ENCODE measurements at regions not wholly inside any gene's neighbourhood (a gene's known extent, or its start where the extent isn't known, plus 50 kb on each side); places are given as distances from the start of the nearest gene placed in this dataset.
"Not testable (repeated sequence)": the region's sequence is repeated elsewhere in the genome, so short reads cannot be mapped to it uniquely, and the experiment has no call there.

DNA sequence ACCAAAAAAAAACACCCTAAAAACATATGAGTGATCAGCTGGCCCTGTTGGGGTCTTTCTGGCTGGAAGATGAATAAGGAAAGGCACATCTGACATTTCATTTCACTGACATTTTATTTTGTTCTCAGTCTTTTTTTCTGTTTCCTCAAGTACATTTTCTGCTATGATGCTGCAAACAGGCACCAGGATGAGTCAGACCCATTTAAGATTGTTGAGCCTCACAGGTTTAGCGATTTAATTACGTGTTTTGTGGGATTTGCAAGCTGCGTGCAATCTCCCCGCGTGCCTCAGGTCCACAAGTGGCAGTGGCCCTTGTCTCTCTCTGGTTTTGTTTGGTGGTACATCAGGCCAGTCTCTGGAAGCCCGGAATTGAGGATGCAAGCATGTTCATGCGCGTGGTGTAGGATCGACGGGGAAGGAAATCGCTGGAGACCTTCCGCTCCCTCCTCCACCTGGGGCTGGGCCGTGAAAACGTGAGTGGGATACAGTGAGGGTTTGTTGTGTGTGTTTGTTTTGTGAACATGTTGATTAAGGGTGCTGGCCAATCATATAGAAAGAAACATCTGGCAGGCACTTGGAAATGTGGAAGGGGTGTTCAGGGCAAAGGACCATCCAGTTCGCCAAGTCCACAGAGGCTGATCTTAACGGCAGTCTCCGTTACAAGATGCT, 120.2 kb upstream of the ZNF516 start:
- peaks cover under 1% of the 10 kb centered on the region for H3K4me1 Mint-ChIP-seq (ENCODE audit: low read depth)
- ATAC-seq (replicated peaks in 1 of 2) (no peak), DNase-seq (no peak)
- no peaks in the 10 kb centered on the region for H3K9me3 Mint-ChIP-seq
- no peak overlapping the region for H3K4me3 Mint-ChIP-seq
- H3K27me3 Mint-ChIP-seq (ENCODE audit: low read depth) = peaks cover 12% of the 10 kb centered on the region
- no peak overlapping the region for H3K27ac Mint-ChIP-seq
- no peaks in the 10 kb centered on the region for H3K36me3 Mint-ChIP-seq (ENCODE audit: insufficient read depth in 2 of 2)

DNA sequence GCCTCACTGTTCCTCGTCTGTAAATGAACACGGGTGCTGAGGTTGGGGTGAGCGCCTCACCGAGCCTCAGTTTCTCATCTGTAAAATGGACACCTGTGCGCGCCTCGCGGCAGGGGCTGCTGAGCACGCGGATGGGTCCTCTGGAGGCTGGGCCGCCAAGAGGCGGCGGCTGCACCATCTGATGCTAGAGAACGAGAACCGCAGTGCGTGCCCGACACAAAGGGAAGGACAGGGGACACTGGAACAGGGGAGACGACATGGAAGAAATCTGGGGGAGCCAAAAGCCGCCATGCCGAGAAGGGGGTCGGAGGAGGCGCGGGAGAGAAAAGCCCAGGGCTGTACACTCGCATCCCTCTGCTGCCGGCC, 118.7 kb upstream of the ZNF516 start:
- Mint-ChIP-seq H3K36me3 (ENCODE audit: insufficient read depth in 2 of 2) (no peaks in the 10 kb centered on the region), H3K27ac (no peak overlapping the region), H3K4me3 (no peak overlapping the region), H3K4me1 (ENCODE audit: low read depth) (no peaks in the 10 kb centered on the region), H3K27me3 (ENCODE audit: low read depth) (peaks cover 11% of the 10 kb centered on the region), H3K9me3 (no peaks in the 10 kb centered on the region)
- DNase-seq = no peak
- no peak for ATAC-seq (replicated peaks in 1 of 2)

- Mint-ChIP-seq H3K4me3 (no peak overlapping the region), H3K27me3 (ENCODE audit: low read depth) (peaks cover 6% of the 10 kb centered on the region), H3K9me3 (no peaks in the 10 kb centered on the region), H3K36me3 (ENCODE audit: insufficient read depth in 2 of 2) (no peaks in the 10 kb centered on the region), H3K4me1 (ENCODE audit: low read depth) (no peaks in the 10 kb centered on the region), H3K27ac (no peak overlapping the region)
- ATAC-seq (replicated peaks in 1 of 2) = no peak
- no peak for DNase-seq
Observed at GRCh38 chr18:76613053-76613754, 118.2 kb upstream of the ZNF516 start.

DNA sequence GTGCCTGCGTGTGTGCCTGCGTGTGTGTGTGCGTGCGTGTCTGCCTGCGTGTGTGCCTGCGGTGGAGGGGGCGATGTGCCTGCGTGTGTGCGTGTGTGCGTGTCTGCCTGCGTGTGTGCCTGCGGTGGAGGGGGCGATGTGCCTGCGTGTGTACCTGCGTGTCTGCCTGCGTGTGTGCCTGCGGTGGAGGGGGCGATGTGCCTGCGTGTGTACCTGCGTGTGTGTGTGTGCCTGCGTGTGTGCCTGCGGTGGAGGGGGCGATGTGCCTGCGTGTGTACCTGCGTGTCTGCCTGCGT, 116.7 kb upstream of the ZNF516 start:
- not testable (repeated sequence) for H3K4me1 Mint-ChIP-seq (ENCODE audit: low read depth); ATAC-seq (replicated peaks in 1 of 2); H3K27me3 Mint-ChIP-seq (ENCODE audit: low read depth); DNase-seq; H3K36me3 Mint-ChIP-seq (ENCODE audit: insufficient read depth in 2 of 2); H3K4me3 Mint-ChIP-seq; H3K27ac Mint-ChIP-seq; H3K9me3 Mint-ChIP-seq

GRCh38 chr18:76610933-76611749, 116.1 kb upstream of the ZNF516 start:
- Mint-ChIP-seq H3K27ac (no peak overlapping the region), H3K27me3 (ENCODE audit: low read depth) (no peaks in the 10 kb centered on the region), H3K9me3 (no peaks in the 10 kb centered on the region), H3K36me3 (ENCODE audit: insufficient read depth in 2 of 2) (no peaks in the 10 kb centered on the region), H3K4me1 (ENCODE audit: low read depth) (no peaks in the 10 kb centered on the region), H3K4me3 (no peak overlapping the region)
- DNase-seq (no peak), ATAC-seq (replicated peaks in 1 of 2) (no peak)

GRCh38 chr18:76610012-76610411, 115.0 kb upstream of the ZNF516 start:
- H3K9me3 Mint-ChIP-seq = no peaks in the 10 kb centered on the region
- DNase-seq (no peak), ATAC-seq (replicated peaks in 1 of 2) (no peak)
- no peaks in the 10 kb centered on the region for H3K27me3 Mint-ChIP-seq (ENCODE audit: low read depth)
- H3K4me3 Mint-ChIP-seq = no peak overlapping the region
- no peaks in the 10 kb centered on the region for H3K4me1 Mint-ChIP-seq (ENCODE audit: low read depth)
- no peaks in the 10 kb centered on the region for H3K36me3 Mint-ChIP-seq (ENCODE audit: insufficient read depth in 2 of 2)
- H3K27ac Mint-ChIP-seq = no peak overlapping the region

DNA sequence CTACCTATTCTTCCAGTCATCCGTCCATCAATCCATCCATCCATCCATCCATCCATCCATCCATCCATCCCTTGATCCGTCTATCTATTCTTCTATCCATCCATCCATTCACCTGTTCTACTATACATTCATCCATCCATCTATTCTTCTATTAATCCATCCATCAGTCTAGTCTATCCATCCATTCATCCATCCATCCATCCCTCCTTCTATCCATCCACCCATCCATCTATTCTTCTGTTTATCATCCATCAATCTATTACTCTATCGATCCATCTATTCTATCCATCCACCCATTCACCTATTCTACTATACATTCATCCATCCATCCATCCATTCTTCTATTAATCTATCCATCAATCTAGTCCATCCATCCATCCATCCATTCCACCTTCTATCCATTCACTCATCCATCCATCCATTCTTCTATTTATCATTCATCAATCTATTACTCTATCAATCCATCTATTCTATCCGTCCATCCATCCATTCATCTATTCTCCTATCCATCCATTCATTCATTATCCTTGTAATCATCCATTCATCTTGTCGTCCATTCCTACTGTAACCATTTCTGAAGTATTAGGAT, 110.4 kb upstream of the ZNF516 start:
- no peak for DNase-seq
- Mint-ChIP-seq H3K27me3 (ENCODE audit: low read depth) (no peaks in the 10 kb centered on the region), H3K36me3 (ENCODE audit: insufficient read depth in 2 of 2) (no peaks in the 10 kb centered on the region), H3K27ac (no peak overlapping the region), H3K4me3 (no peak overlapping the region), H3K9me3 (no peaks in the 10 kb centered on the region), H3K4me1 (ENCODE audit: low read depth) (no peaks in the 10 kb centered on the region)
- no peak for ATAC-seq (replicated peaks in 1 of 2)

DNA sequence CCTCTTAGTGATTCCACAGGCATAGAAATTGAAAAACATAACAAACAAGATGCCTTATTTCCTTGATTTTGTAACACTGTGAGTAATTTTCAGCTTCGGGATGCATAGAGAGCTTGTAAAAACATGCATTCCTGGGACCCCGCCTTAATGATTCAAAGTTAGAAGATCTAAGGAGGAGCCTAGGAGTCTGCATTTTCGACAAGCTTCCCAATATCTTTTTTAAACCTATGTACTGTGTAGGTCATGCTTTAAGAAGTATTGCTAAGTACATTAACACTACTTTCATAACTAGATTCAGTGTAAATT, 109.8 kb upstream of the ZNF516 start:
- ATAC-seq (replicated peaks in 1 of 2) (no peak), DNase-seq (no peak)
- H3K9me3 Mint-ChIP-seq = no peaks in the 10 kb centered on the region
- H3K4me3 Mint-ChIP-seq = no peak overlapping the region
- no peaks in the 10 kb centered on the region for H3K4me1 Mint-ChIP-seq (ENCODE audit: low read depth)
- no peak overlapping the region for H3K27ac Mint-ChIP-seq
- no peaks in the 10 kb centered on the region for H3K27me3 Mint-ChIP-seq (ENCODE audit: low read depth)
- no peaks in the 10 kb centered on the region for H3K36me3 Mint-ChIP-seq (ENCODE audit: insufficient read depth in 2 of 2)

DNA sequence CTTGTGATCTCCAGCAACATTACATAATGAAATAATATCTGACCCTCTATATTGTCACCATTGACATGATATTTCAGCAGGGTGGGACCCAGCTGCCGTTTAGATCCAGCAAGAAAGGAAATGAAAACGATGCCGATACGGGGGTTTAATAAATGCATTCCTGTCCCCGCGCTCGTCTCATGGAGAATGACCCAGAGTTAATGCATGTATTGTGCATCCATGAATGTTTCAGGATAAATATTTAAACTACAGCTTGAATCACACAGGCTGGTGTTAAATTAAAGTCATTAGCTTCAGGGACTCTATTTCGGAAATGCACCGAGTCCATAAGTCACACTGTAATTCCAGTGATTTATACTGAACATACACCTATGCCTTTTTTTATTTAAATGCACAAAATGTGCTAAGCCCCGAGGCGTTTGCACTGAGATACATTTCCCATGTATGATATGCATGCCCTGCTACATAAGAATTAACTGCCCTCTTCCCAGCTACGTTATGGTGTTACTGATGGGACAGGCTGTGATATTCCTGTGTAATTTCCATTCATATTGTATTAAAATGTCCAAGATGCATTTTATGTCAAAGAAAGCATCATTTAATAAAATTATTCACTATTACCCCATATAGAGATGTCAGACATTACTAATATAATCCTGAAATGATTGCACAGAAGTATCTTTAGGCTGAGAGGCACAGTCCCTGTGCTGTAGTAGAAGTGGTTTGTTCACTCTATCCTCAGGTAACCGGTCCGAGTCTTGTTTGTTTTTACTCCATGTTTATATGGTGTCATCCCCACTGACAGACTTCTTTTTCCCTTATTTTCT, 109.3 kb upstream of the ZNF516 start:
- Mint-ChIP-seq H3K9me3 (no peaks in the 10 kb centered on the region), H3K36me3 (ENCODE audit: insufficient read depth in 2 of 2) (no peaks in the 10 kb centered on the region), H3K27me3 (ENCODE audit: low read depth) (peaks cover 3% of the 10 kb centered on the region), H3K27ac (no peak overlapping the region), H3K4me3 (no peak overlapping the region), H3K4me1 (ENCODE audit: low read depth) (peaks cover 3% of the 10 kb centered on the region)
- no peak for ATAC-seq (replicated peaks in 1 of 2)
- no peak for DNase-seq

- no peak for DNase-seq
- Mint-ChIP-seq H3K4me3 (no peak overlapping the region), H3K9me3 (no peaks in the 10 kb centered on the region), H3K27me3 (ENCODE audit: low read depth) (peaks cover 11% of the 10 kb centered on the region), H3K27ac (no peak overlapping the region), H3K36me3 (ENCODE audit: insufficient read depth in 2 of 2) (no peaks in the 10 kb centered on the region), H3K4me1 (ENCODE audit: low read depth) (peaks cover 9% of the 10 kb centered on the region)
- no peak for ATAC-seq (replicated peaks in 1 of 2)
Observed at GRCh38 chr18:76602191-76602590, 107.1 kb upstream of the ZNF516 start.

- H3K27me3 Mint-ChIP-seq (ENCODE audit: low read depth) = peaks cover 13% of the 10 kb centered on the region
- H3K4me3 Mint-ChIP-seq; H3K9me3 Mint-ChIP-seq; H3K36me3 Mint-ChIP-seq (ENCODE audit: insufficient read depth in 2 of 2); ATAC-seq (replicated peaks in 1 of 2); H3K27ac Mint-ChIP-seq; H3K4me1 Mint-ChIP-seq (ENCODE audit: low read depth); DNase-seq: not testable (repeated sequence)
Observed at GRCh38 chr18:76600076-76600475, 105.0 kb upstream of the ZNF516 start.

DNA sequence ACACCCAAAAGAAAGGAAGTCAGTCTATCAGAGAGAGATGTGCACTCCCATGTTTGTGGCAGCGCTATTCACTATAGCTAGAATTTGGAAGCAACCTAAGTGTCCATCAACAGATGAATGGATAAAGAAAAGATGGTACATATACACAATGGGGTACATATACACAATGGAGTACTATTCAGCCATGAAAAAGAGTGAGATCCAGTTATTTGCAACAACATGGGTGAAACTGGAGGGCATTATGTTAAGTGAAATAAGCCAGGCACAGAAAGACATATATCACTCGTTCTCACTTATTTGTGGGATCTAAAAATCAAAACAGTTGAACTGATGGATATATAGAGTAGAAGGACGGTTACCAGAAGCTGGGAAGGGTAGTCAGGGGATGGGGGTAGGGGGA, 99.9 kb upstream of the ZNF516 start:
- H3K4me3 Mint-ChIP-seq = no peak overlapping the region
- H3K36me3 Mint-ChIP-seq (ENCODE audit: insufficient read depth in 2 of 2) = no peaks in the 10 kb centered on the region
- peaks cover 56% of the 10 kb centered on the region for H3K27me3 Mint-ChIP-seq (ENCODE audit: low read depth)
- DNase-seq (no peak), ATAC-seq (replicated peaks in 1 of 2) (no peak)
- H3K9me3 Mint-ChIP-seq = no peaks in the 10 kb centered on the region
- H3K27ac Mint-ChIP-seq = no peak overlapping the region
- peaks cover 9% of the 10 kb centered on the region for H3K4me1 Mint-ChIP-seq (ENCODE audit: low read depth)

- no peak overlapping the region for H3K27ac Mint-ChIP-seq
- H3K36me3 Mint-ChIP-seq (ENCODE audit: insufficient read depth in 2 of 2) = no peaks in the 10 kb centered on the region
- peaks cover 5% of the 10 kb centered on the region for H3K4me1 Mint-ChIP-seq (ENCODE audit: low read depth)
- H3K4me3 Mint-ChIP-seq = no peak overlapping the region
- peaks cover 59% of the 10 kb centered on the region for H3K27me3 Mint-ChIP-seq (ENCODE audit: low read depth)
- ATAC-seq (replicated peaks in 1 of 2) = no peak
- H3K9me3 Mint-ChIP-seq = no peaks in the 10 kb centered on the region
- no peak for DNase-seq
Observed at GRCh38 chr18:76593843-76594242, 98.8 kb upstream of the ZNF516 start.
